ENCODE measurements at regions not wholly inside any gene's neighbourhood (a gene's known extent, or its start where the extent isn't known, plus 50 kb on each side); places are given as distances from the start of the nearest gene placed in this dataset.
A peak's percentile ranks its signal among the peaks of the same experiment; 100 is the strongest.

GRCh38 chr9:91116711-91117110 lies 245.0 kb downstream of the AUH start:
- no peak for ATAC-seq
- Histone ChIP-seq H3K27ac (peak overlapping the region in 1 of 4 donors; percentile 36), H3K9me3 (no peaks in the 10 kb centered on the region), H3K4me3 (no peak overlapping the region), H3K4me1 (peaks cover 7 to 40% (median 18%) of the 10 kb centered on the region in 3 donors), H3K27me3 (no peaks in the 10 kb centered on the region), H3K36me3 (no peaks in the 10 kb centered on the region)
- TF ChIP-seq POLR2AphosphoS5 (IDR thresholded peaks at IDR 0.05) (no peak), CTCF (IDR thresholded peaks at IDR 0.05) (no peak), POLR2A (IDR thresholded peaks at IDR 0.05) (no peak), EP300 (IDR thresholded peaks at IDR 0.05) (no peak)
- WGBS, 2 donors (ENCODE audit: low coverage in 1 of 2) = 86 to 98% methylated on average over 5 of the region's 5 CpGs

GRCh38 chr9:91117474-91117891 lies 244.2 kb downstream of the AUH start:
- Histone ChIP-seq H3K36me3 (no peaks in the 10 kb centered on the region), H3K27me3 (no peaks in the 10 kb centered on the region), H3K4me3 (peak overlapping the region in 1 of 2 donors; percentile 41), H3K4me1 (peaks cover 7 to 40% (median 18%) of the 10 kb centered on the region in 3 donors), H3K9me3 (no peaks in the 10 kb centered on the region), H3K27ac (peak overlapping the region; percentile 65 to 81 (median 76))
- 93% methylated on average over 3 of the region's 29 CpGs; no CpG with 5 or more reads in 1 of the 2 donors for WGBS, 2 donors (ENCODE audit: low coverage in 1 of 2)
- no peak for ATAC-seq
- TF ChIP-seq EP300 (IDR thresholded peaks at IDR 0.05) (no peak), CTCF (IDR thresholded peaks at IDR 0.05) (no peak), POLR2A (IDR thresholded peaks at IDR 0.05) (no peak), POLR2AphosphoS5 (IDR thresholded peaks at IDR 0.05) (no peak)

- Histone ChIP-seq H3K4me1 (peaks cover 7 to 40% (median 18%) of the 10 kb centered on the region in 3 donors), H3K4me3 (peak overlapping the region; percentile 2 to 41), H3K36me3 (no peaks in the 10 kb centered on the region), H3K9me3 (no peaks in the 10 kb centered on the region), H3K27me3 (no peaks in the 10 kb centered on the region), H3K27ac (peak overlapping the region; percentile 65 to 81 (median 76))
- peak; percentile 94 for ATAC-seq
- TF ChIP-seq EP300 (IDR thresholded peaks at IDR 0.05) (no peak), CTCF (IDR thresholded peaks at IDR 0.05) (no peak), POLR2AphosphoS5 (IDR thresholded peaks at IDR 0.05) (peak; percentile 74), POLR2A (IDR thresholded peaks at IDR 0.05) (no peak)
- WGBS, 2 donors (ENCODE audit: low coverage in 1 of 2) = 16 to 26% methylated on average over 13 to 19 of the region's 36 CpGs
These were observed 243.6 kb downstream of the AUH start for GRCh38 chr9:91117959-91118703.

GRCh38 chr9:91118704-91119025 lies 243.1 kb downstream of the AUH start:
- 5% methylated on average over 2 of the region's 2 CpGs; no CpG with 5 or more reads in 1 of the 2 donors for WGBS, 2 donors (ENCODE audit: low coverage in 1 of 2)
- ATAC-seq = no peak
- Histone ChIP-seq H3K4me3 (peak overlapping the region; percentile 2 to 41), H3K27ac (peak overlapping the region; percentile 65 to 81 (median 76)), H3K4me1 (peaks cover 7 to 40% (median 18%) of the 10 kb centered on the region in 3 donors), H3K36me3 (no peaks in the 10 kb centered on the region), H3K27me3 (no peaks in the 10 kb centered on the region), H3K9me3 (no peaks in the 10 kb centered on the region)
- no peak for TF ChIP-seq EP300 (IDR thresholded peaks at IDR 0.05)
- TF ChIP-seq POLR2AphosphoS5 (IDR thresholded peaks at IDR 0.05) = no peak
- no peak for TF ChIP-seq POLR2A (IDR thresholded peaks at IDR 0.05)
- no peak for TF ChIP-seq CTCF (IDR thresholded peaks at IDR 0.05)

- no peak overlapping the region for H3K4me3 ChIP-seq
- TF ChIP-seq EP300 (IDR thresholded peaks at IDR 0.05) = no peak
- TF ChIP-seq POLR2AphosphoS5 (IDR thresholded peaks at IDR 0.05) = no peak
- TF ChIP-seq CTCF (IDR thresholded peaks at IDR 0.05) = no peak
- no peak for TF ChIP-seq POLR2A (IDR thresholded peaks at IDR 0.05)
- H3K27me3 ChIP-seq = no peaks in the 10 kb centered on the region
- peak overlapping the region; percentile 65 to 81 (median 76) for H3K27ac ChIP-seq
- no peaks in the 10 kb centered on the region for H3K36me3 ChIP-seq
- 33 to 34% methylated on average over 9 to 11 of the region's 11 CpGs for WGBS, 2 donors (ENCODE audit: low coverage in 1 of 2)
- H3K9me3 ChIP-seq = no peaks in the 10 kb centered on the region
- no peak for ATAC-seq
- H3K4me1 ChIP-seq = peaks cover 7 to 40% (median 18%) of the 10 kb centered on the region in 3 donors
These were observed 242.6 kb downstream of the AUH start for GRCh38 chr9:91119142-91119541.
